ENCODE measurements at regions not wholly inside any gene's neighbourhood (a gene's known extent, or its start where the extent isn't known, plus 50 kb on each side); places are given as distances from the start of the nearest gene placed in this dataset.
"Not testable (repeated sequence)": the region's sequence is repeated elsewhere in the genome, so short reads cannot be mapped to it uniquely, and the experiment has no call there.

- no peak for DNase-seq (ENCODE audit: low spot score)
Measured at GRCh38 chr13:86425170-86425815, 626.1 kb upstream of the SLITRK6 start.

- DNase-seq (ENCODE audit: low spot score), result no peak
Measured at GRCh38 chr13:86426437-86426836, 627.2 kb upstream of the SLITRK6 start.

DNA sequence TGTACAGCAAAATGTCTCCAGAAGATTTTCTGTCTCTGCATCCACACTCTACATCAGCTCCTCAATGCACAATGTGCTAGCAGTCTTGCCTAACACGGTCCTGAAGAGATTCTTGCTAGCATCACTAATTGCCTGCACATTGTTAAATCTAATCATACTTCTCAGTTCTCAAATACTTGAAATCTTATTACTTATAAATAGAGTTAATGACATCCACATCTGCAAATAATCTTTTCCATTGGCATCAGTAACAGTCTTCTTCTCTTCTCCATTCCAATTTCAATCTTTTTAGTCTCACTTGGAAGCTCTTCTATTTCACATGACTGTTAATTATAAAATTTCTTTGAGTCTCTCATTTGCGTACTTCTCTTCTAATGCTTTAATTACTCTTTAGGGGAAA, 630.5 kb upstream of the SLITRK6 start:
- DNase-seq (ENCODE audit: low spot score), result no peak

DNA sequence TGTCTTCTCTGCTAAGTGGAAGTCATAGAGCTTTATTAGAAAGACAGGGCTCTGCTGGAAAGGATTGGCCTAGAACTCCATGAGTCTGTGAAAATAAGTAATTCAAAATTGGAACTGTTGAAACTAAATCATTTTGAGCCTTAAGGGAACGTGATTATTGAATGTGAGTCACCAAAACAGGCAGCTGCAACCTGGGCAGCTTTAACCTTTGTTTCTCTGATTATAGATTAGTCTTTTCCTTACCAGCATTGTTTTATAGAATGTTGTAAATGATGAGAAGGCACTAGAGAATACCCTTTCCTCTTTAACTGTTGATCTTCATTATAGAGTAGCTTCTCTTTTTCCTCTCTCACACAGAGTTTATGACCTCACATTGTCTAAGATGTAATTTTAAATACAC, 638.8 kb upstream of the SLITRK6 start:
- DNase-seq (ENCODE audit: low spot score), result no peak

- no peak for DNase-seq (ENCODE audit: low spot score)
Measured at GRCh38 chr13:86445206-86445605, 646.0 kb upstream of the SLITRK6 start.

GRCh38 chr13:86445672-86446071, 646.5 kb upstream of the SLITRK6 start:
- no peak for DNase-seq (ENCODE audit: low spot score)

GRCh38 chr13:86446311-86446710, 647.1 kb upstream of the SLITRK6 start:
- DNase-seq (ENCODE audit: low spot score), result no peak

GRCh38 chr13:86447479-86447878, 648.3 kb upstream of the SLITRK6 start:
- DNase-seq (ENCODE audit: low spot score), result no peak

DNA sequence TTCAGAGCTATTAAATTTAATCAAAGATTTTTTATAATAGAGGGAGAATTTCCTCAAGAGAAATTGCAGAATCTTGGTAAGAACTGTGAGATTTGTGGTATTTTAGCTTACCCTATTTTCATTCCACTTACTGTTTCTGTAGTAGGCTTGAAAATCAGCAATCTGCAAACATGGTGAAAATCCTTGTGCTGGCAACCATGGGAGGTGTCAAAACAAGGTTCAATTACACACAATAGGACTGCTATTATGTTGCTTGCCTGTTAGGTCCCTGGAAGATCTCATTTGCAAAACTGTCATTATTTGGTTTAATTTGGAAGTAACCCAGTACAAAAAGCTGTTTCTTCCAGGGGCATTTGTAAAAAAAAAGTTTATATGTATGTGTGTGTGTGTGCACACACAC, 662.8 kb upstream of the SLITRK6 start:
- DNase-seq (ENCODE audit: low spot score), result no peak

GRCh38 chr13:86464193-86464592, 665.0 kb upstream of the SLITRK6 start:
- DNase-seq (ENCODE audit: low spot score), result no peak

DNA sequence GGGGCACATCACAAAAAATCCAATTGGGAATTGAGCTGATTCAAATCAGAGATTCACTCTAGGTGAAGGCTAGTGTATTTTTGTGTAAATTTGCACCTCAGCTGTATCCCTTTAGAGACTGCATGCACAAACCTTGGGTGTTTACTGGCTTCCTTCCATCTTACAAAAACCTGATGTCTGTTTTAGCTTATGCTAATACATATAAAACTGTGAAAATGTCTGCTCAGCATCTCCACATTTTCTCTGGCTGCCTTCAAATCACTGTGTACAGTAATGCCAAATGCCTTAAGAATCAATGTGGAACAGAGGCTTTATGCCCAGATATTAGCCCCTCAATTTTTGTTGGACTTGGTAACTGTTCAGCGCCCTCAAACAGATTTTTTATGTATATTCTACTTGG, 675.8 kb upstream of the SLITRK6 start:
- DNase-seq (ENCODE audit: low spot score), result no peak

GRCh38 chr13:86476656-86477055, 677.4 kb upstream of the SLITRK6 start:
- DNase-seq (ENCODE audit: low spot score), result no peak

- no peak for DNase-seq (ENCODE audit: low spot score)
Measured at GRCh38 chr13:86486582-86486981, 687.4 kb upstream of the SLITRK6 start.

DNA sequence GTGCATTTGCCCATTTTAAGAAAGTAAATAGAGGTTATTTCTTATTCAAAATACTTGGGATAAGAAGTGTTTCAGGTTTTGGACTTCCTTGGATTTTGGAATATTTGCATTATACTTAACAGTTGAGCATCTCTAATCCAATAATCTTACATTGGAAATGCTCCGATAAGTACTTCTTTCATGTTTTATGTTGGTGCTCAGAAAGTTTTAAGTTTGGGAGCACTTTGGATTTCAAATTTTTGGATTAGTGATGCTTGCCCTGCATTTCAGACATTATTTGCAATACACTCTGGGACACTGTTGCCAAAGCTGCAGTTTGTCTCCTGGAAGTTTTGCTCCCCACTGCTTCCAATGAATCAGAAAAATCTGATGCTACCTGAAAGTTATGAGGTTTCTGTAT, 691.9 kb upstream of the SLITRK6 start:
- DNase-seq (ENCODE audit: low spot score), result no peak

DNA sequence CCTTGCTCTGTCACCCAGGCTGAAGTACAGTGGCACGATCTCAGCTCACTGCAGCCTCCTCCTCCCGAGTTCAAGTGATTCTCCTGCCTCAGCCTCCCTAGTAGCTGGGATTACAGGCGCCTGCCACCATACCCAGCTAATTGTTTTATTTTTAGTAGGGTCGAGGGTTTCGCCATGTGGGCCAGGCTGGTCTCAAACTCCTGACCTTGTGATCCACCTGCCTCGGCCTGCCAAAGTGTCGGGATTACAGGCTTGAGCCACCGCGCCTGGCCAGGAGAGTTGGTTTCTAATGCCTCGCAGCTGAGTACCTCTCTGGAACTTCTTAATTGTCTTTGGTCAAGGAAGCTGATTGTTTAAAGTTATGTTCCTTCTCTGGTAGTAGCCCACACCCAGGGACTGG, 702.7 kb upstream of the SLITRK6 start:
- not testable (repeated sequence) for DNase-seq (ENCODE audit: low spot score)

GRCh38 chr13:86510792-86511191, 711.6 kb upstream of the SLITRK6 start:
- no peak for DNase-seq (ENCODE audit: low spot score)

- no peak for DNase-seq (ENCODE audit: low spot score)
Measured at GRCh38 chr13:86541461-86541860, 742.2 kb upstream of the SLITRK6 start.

DNA sequence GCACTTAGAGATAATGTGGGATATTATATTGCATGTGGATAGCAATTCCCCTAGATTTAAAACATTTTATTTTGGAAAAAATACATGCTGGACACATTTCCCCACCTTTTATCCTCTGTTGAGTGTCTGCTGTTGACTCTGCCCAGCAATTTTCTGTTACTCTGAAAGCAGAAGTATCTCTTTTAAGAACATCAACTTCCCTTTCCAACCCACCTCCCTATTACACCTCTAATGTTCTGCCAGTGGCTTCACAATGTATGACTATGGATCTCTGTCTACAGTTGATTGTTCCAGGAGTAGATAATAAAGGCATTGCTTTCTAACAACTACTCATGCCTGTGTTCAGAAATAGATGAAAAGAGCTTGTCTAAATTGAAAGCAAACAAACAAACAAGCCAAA, 754.8 kb upstream of the SLITRK6 start:
- DNase-seq (ENCODE audit: low spot score), result no peak

DNA sequence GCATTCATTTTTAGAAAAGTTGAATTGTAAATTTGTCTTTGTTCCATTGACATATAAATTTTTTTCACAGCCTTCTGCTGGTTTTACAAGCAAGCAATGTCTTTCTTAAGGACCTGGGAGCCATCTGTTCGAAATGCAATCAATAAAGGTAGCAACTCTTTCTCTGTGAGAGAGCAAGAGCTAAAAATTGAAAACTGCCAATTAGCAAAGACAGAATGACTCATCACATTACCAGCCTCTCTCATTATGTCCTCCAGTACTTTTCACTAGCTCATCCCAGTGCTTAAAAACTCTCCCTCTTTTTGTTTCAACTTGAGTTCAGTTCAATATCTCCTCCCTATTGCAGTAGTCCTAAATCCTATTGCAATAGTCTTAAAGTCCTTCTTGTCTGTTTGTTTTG, 760.7 kb upstream of the SLITRK6 start:
- DNase-seq (ENCODE audit: low spot score), result no peak

GRCh38 chr13:86562866-86563265, 763.6 kb upstream of the SLITRK6 start:
- DNase-seq (ENCODE audit: low spot score), result no peak

GRCh38 chr13:86563308-86563707, 764.1 kb upstream of the SLITRK6 start:
- peak; percentile 27 for DNase-seq (ENCODE audit: low spot score)

GRCh38 chr13:86567119-86567518, 767.9 kb upstream of the SLITRK6 start:
- no peak for DNase-seq (ENCODE audit: low spot score)

DNA sequence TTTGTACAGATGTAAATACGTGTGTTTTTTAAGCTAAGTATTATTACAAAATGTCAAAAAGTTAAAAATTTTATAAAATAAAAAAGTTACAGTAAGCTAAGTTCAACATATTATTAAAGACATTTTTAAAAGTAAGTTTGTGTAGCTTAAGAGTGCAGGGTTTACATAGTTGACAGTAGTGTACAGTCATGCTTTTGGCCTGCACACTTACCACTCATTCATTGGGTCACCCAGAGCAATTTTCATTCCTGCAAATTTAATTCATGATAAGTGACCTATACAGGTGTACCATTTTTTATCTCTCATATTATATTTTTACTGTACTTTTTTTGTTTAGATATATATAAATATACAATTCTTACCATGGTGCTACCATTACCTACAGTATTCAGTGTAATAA, 769.9 kb upstream of the SLITRK6 start:
- DNase-seq (ENCODE audit: low spot score), result no peak

DNA sequence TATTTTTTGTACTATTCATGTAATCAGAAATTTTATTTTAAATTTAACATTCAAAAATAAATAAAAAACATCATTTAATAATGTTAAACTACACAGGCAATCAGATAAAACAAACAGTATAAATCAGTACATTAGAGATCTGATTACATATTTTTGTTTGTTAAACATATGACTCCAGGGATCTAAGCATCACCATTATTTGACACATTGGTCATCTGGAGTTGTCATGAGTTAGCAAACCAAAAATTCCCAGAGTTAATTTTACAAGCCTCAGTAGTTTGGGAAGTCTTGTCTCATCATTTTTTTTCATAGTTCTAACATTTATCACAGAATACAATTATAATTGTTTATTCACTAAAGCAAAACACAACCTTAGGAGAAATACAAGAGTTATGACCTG, 770.8 kb upstream of the SLITRK6 start:
- no peak for DNase-seq (ENCODE audit: low spot score)

GRCh38 chr13:86572115-86572514, 772.9 kb upstream of the SLITRK6 start:
- peak; percentile 15 for DNase-seq (ENCODE audit: low spot score)
